Activated T-cell treated with anti-CD3 and anti-CD28 coated beads, Interleukin-2, amount 50 U/mL, for 72 hours (primary cell): ENCODE measurements at regions not wholly inside any gene's neighbourhood (a gene's known extent, or its start where the extent isn't known, plus 50 kb on each side); places are given as distances from the start of the nearest gene placed in this dataset.

Experiments used
- ATAC-seq, 2 donors: fragments of 150-1000 bp; cut with Tn5 transposase; replicated peaks in 1 of 2; 2 replicates each; pipeline ENCODE4 v1.10.0; 2021; ENCODE audit warnings: moderate library complexity in 2 of 2, mild to moderate bottlenecking in 1 of 2
- DNase-seq, 2 donors: peaks; one replicate each; pipeline ENCODE4 v3.0.0; 2021 to 2022; ENCODE audit warnings: mixed read lengths in 1 of 2
- H3K27ac Mint-ChIP-seq: one replicate; pipeline ENCODE4 v1.8.0; 2022; ENCODE audit warnings: mild to moderate bottlenecking, moderate library complexity, mixed read lengths
- H3K27me3 Mint-ChIP-seq: one replicate; pipeline ENCODE4 v1.8.0; 2022; ENCODE audit warnings: low read depth, mixed read lengths
- H3K36me3 Mint-ChIP-seq, 2 donors: one replicate each; pipeline ENCODE4 v1.8.0; 2022; ENCODE audit warnings: mixed read lengths in 2 of 2, mild to moderate bottlenecking in 1 of 2; ENCODE audit not compliant: insufficient read depth in 2 of 2
- H3K4me1 Mint-ChIP-seq: one replicate; pipeline ENCODE4 v1.8.0; 2022; ENCODE audit warnings: low read depth, mixed read lengths
- H3K4me3 Mint-ChIP-seq, 2 donors: one replicate each; pipeline ENCODE4 v1.8.0; 2022; ENCODE audit warnings: mild to moderate bottlenecking in 2 of 2, mixed read lengths in 2 of 2, moderate library complexity in 2 of 2
- H3K9me3 Mint-ChIP-seq, 2 donors: one replicate each; pipeline ENCODE4 v1.8.0; 2022; ENCODE audit warnings: mixed read lengths in 2 of 2

DNA sequence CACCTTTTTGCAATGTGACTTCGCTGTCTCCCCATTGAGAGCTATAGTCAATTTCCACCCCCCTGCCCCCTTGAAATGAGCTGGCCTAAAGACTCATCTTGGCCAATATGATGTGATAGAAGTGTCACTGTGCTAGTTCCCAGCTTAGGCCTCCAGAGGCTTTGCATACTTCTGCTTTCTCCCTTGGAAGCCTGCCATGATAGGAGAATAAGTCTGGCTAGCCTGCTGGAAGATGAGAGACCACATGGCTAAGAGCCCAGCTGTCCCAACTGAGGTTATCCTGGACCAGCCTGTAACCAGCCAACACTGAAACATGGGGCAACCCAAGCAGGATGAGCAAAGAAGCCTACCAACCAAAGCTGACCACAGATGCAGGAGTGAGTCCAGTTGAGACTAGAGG is 196.9 kb downstream of the GRIN2B start:
- H3K4me3 Mint-ChIP-seq, result no peak overlapping the region
- no peak for DNase-seq
- no peak overlapping the region for H3K27ac Mint-ChIP-seq
- no peak for ATAC-seq
- no peaks in the 10 kb centered on the region for H3K27me3 Mint-ChIP-seq
- H3K36me3 Mint-ChIP-seq, result no peaks in the 10 kb centered on the region
- no peaks in the 10 kb centered on the region for H3K9me3 Mint-ChIP-seq
- no peaks in the 10 kb centered on the region for H3K4me1 Mint-ChIP-seq

DNA sequence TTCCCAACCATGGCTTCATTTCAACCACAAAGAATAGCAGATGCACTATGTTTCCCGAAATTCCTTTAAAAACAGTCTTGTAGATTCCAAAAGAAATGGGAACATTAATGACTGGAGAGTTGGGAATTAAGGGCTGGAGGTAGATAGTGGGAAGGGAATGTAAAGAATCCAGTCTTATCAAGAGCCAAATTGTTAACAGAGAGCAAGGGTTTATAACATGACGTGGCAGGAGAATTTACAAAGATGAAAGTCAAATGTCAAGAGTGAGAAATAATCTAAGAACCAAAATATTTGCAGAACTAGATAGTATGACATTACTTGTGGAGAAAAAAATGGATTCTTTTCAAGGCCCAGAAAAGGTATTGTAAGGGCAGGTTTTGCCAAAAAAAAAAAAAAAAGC is 200.9 kb downstream of the GRIN2B start:
- H3K9me3 Mint-ChIP-seq, result no peaks in the 10 kb centered on the region
- no peaks in the 10 kb centered on the region for H3K4me1 Mint-ChIP-seq
- no peak overlapping the region for H3K4me3 Mint-ChIP-seq
- H3K27me3 Mint-ChIP-seq, result no peaks in the 10 kb centered on the region
- ATAC-seq (no peak), DNase-seq (no peak)
- H3K27ac Mint-ChIP-seq, result no peak overlapping the region
- no peaks in the 10 kb centered on the region for H3K36me3 Mint-ChIP-seq

DNA sequence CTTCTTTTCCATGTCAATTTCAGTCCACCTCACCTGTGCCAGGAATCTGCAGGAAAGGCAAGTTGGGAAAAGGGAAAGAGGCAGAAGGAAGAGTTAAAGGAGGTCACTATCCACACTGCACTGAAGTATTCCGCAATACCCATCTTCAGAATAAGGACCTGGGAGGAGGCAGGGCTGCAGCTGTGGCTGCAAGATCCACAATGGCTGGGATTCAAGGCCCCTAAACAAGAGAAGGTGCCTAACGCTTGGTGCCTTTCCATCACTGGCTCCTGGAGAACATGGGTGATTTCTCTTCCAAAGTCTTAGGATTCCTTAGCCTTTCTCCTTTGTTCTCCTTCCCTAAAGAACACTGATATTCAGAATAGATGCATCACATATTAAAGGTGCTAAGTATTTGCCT is 204.0 kb downstream of the GRIN2B start:
- no peaks in the 10 kb centered on the region for H3K9me3 Mint-ChIP-seq
- no peaks in the 10 kb centered on the region for H3K36me3 Mint-ChIP-seq
- ATAC-seq (no peak), DNase-seq (no peak)
- no peaks in the 10 kb centered on the region for H3K27me3 Mint-ChIP-seq
- no peak overlapping the region for H3K4me3 Mint-ChIP-seq
- H3K27ac Mint-ChIP-seq, result no peak overlapping the region
- no peaks in the 10 kb centered on the region for H3K4me1 Mint-ChIP-seq

DNA sequence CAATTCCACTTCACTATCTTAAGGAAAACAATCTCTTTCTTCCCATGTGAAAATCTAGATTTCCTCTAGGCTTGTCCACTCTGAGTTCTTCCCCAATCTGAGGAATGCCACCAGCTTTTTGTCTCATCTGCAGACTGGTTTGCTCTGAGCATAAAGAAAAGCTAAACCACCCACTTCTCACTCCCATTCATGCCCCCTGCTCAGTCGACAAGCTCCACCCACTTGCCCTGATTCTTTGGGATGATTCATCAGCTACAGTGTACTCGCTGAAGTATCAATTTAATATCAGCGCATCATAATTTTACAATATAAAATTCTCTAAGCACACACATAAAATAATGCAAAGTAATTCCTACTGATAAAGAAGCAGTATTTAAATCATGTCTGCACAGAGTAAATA is 209.1 kb downstream of the GRIN2B start:
- no peaks in the 10 kb centered on the region for H3K4me1 Mint-ChIP-seq
- no peak overlapping the region for H3K4me3 Mint-ChIP-seq
- H3K9me3 Mint-ChIP-seq, result no peaks in the 10 kb centered on the region
- H3K36me3 Mint-ChIP-seq, result no peaks in the 10 kb centered on the region
- no peaks in the 10 kb centered on the region for H3K27me3 Mint-ChIP-seq
- DNase-seq, result no peak
- H3K27ac Mint-ChIP-seq, result no peak overlapping the region
- no peak for ATAC-seq

DNA sequence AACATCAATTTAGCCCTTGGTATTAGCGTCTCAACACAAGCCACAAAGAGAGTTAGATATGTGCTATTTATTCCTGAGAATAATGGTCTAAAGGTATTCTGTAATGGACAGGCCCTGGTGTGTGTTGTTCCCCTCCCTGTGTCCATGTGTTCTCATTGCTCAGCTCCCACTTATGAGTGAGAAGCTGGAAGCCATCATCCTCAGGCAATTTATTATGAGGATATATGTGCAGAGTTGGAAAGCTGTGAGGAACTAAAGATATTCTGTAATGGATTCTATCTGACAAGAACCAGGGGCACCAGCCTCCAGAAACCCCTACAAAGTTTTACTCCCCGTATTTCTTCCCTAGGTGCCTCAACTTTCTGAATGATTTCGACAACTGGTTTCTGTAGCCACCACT is 210.8 kb downstream of the GRIN2B start:
- H3K36me3 Mint-ChIP-seq, result no peaks in the 10 kb centered on the region
- no peak overlapping the region for H3K4me3 Mint-ChIP-seq
- ATAC-seq (no peak), DNase-seq (no peak)
- no peaks in the 10 kb centered on the region for H3K4me1 Mint-ChIP-seq
- no peaks in the 10 kb centered on the region for H3K27me3 Mint-ChIP-seq
- H3K27ac Mint-ChIP-seq, result no peak overlapping the region
- H3K9me3 Mint-ChIP-seq, result no peaks in the 10 kb centered on the region

DNA sequence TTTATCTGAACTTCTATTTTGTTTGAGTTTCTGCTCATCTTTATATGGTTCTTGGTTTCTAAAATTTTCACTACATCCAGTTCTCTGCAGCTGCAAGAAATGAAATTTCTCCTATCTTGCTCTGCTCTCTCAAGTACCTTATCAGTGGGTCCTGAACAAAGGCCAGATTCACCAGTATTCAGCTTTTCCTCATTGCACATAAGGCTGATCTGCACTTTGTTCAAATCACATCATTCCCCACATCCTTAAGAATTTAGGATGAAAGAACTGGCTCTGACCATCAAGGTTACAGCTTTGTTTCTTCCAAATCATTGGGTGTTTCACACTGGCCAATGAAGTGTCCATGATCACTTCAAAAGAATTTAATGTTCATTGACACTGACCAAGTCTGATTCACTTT is 211.4 kb downstream of the GRIN2B start:
- Mint-ChIP-seq H3K27me3 (no peaks in the 10 kb centered on the region), H3K4me1 (no peaks in the 10 kb centered on the region), H3K9me3 (no peaks in the 10 kb centered on the region), H3K27ac (no peak overlapping the region), H3K4me3 (no peak overlapping the region), H3K36me3 (no peaks in the 10 kb centered on the region)
- no peak for DNase-seq
- ATAC-seq, result no peak

DNA sequence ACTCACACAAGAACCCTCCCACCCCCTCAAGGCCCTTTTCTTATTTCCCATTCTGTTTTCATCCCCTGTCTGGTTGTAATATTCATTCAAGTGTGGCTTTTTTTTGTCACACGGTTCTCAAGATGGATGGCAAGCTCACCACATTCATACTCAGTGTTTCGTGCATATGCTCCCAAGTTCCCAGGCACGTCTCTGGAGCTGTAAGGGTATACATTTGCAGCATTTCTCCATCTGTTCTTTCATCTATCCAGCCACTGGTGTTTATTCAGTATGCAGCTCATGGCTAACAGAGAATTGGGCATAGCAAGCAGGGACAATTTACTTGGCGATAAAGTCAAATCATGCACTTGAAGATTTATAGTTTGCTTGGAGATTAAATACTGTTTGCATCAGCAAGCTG is 212.1 kb downstream of the GRIN2B start:
- no peaks in the 10 kb centered on the region for H3K4me1 Mint-ChIP-seq

DNA sequence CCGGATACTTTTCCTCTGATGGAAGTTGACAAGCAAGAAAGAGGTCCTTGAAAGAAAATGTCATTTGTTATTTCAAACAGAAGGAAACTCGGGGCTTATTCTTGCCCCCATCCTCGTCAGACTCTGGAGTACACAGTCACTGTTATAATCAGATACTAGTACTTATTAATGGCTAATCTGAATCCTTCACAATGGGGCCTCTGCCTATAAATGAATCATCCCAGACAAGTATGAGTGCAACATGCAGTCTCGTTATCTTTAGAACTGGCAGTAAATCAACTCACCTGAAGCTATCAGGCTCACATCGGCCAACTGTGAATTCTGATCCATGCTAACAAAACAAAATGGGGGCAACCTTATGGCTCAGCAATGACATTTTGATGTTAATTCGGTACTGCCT is 216.7 kb downstream of the GRIN2B start:
- no peaks in the 10 kb centered on the region for H3K4me1 Mint-ChIP-seq
- peaks cover 7% of the 10 kb centered on the region for H3K27me3 Mint-ChIP-seq
- ATAC-seq (no peak), DNase-seq (no peak)
- no peak overlapping the region for H3K27ac Mint-ChIP-seq
- H3K4me3 Mint-ChIP-seq, result no peak overlapping the region
- H3K9me3 Mint-ChIP-seq, result peaks cover 0 to 1% of the 10 kb centered on the region in 2 donors
- H3K36me3 Mint-ChIP-seq, result no peaks in the 10 kb centered on the region

More for the DNA sequence above, 212.1 kb downstream of the GRIN2B start:
- H3K9me3 Mint-ChIP-seq, result peaks cover 0 to under 1% of the 10 kb centered on the region in 2 donors
- H3K27me3 Mint-ChIP-seq, result no peaks in the 10 kb centered on the region
- DNase-seq, result no peak
- no peak for ATAC-seq
- no peak overlapping the region for H3K27ac Mint-ChIP-seq
- no peaks in the 10 kb centered on the region for H3K36me3 Mint-ChIP-seq
- H3K4me3 Mint-ChIP-seq, result no peak overlapping the region

DNA sequence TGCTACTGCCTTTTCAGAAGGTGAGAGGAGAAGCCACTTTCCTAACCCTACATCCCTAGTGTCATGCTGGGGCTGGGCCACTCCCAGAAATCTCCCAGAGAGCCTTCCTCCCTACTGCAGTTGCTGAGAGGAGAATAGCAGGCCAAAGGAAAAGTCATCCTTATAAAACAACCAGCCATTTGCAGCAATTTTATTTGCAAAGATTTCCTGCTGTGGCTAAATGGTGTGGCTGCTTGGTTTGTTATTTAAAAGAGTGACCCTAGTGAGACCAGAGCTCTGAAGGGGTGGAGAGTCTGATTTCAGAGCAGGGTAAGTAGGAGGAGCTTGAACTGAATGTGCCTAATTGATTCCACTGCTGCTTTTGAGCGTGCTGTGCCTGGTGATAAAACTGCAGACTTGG is 232.0 kb downstream of the GRIN2B start:
- ATAC-seq (no peak), DNase-seq (no peak)
- no peaks in the 10 kb centered on the region for H3K36me3 Mint-ChIP-seq
- H3K27me3 Mint-ChIP-seq, result peaks cover 16% of the 10 kb centered on the region
- no peaks in the 10 kb centered on the region for H3K4me1 Mint-ChIP-seq
- no peak overlapping the region for H3K27ac Mint-ChIP-seq
- no peaks in the 10 kb centered on the region for H3K9me3 Mint-ChIP-seq
- no peak overlapping the region for H3K4me3 Mint-ChIP-seq

DNA sequence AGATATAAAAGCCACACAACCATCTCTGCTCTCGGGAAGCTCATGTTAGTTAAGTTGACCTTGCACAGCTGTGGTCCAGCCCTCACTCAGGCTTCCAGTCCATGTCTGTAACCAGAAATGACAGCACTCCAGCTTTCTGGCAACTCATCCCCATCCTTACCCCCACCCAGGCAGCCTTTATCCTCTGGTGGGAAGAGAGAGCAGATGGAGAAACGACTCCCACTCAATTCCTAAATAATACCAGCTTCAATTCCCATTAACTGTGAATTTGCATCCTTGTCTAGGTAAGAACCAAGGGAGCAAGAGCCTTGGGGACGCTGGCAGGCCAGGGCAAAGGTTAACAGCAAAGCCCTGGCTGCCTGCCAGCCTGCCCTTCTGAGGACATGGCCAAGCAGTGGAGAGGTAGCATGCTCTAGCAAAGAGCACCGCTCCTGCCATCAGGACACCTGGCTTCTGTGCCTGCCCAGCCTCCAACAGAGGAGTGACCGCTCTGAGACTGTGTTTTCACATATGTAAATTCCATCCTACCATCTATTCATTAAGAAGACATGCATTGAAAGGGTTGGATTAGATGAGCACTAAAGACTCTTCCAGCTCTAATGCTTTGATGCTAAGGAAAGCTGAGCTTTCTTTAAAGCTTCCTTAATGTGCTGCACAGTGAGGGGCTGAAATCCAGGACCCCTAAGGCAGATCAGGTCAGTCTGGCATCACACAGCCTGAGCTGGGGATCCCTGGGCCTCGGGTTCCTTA is 236.1 kb downstream of the GRIN2B start:
- ATAC-seq, result no peak

DNA sequence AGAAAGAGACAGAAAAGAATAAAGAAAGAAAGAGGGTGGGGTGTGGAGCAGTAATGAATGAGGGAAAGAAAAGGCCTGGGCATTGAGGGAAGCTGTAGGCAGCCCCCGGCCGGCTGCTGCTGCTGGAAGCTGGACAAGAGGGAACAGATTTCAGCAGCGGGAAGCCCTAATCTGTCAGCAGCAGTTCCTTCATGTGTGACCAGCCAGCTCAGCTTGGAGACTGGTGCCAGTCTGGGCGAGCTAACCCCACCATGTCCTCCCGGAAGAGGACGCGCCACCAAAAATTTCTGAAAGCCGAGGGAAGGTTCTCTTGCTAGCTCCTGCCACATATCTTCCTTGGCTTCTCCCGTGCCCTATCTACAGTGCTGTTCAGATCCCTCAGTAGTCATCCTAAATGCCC is 236.8 kb downstream of the GRIN2B start:
- ATAC-seq (no peak), DNase-seq (no peak)
- H3K4me1 Mint-ChIP-seq, result no peaks in the 10 kb centered on the region
- H3K36me3 Mint-ChIP-seq, result no peaks in the 10 kb centered on the region
- no peaks in the 10 kb centered on the region for H3K9me3 Mint-ChIP-seq
- peaks cover 16% of the 10 kb centered on the region for H3K27me3 Mint-ChIP-seq
- no peak overlapping the region for H3K4me3 Mint-ChIP-seq
- H3K27ac Mint-ChIP-seq, result no peak overlapping the region

More for the DNA sequence above, 236.1 kb downstream of the GRIN2B start:
- peaks cover 16% of the 10 kb centered on the region for H3K27me3 Mint-ChIP-seq
- H3K9me3 Mint-ChIP-seq, result no peaks in the 10 kb centered on the region
- H3K27ac Mint-ChIP-seq, result no peak overlapping the region
- no peaks in the 10 kb centered on the region for H3K36me3 Mint-ChIP-seq
- no peaks in the 10 kb centered on the region for H3K4me1 Mint-ChIP-seq
- H3K4me3 Mint-ChIP-seq, result no peak overlapping the region
- DNase-seq, result no peak

DNA sequence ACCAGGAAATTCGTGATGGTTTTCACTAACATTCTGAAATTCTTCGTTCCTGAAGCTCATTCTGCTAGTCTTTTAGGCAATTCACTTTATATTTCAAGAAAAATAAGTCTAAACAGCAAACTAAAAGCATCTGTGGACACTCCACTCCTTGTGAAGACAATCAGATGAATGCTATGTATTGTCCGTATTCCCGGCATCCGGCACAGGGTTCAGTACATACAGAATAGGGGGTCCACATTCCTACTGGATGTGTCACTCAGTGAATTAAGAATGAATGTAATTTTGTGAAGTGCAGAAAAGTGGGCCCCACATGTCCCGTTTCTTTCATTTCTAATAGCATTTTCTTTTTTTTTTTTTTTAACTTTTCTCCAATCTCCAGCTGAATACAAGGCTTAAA is 241.3 kb downstream of the GRIN2B start:
- Mint-ChIP-seq H3K27me3 (peaks cover 16% of the 10 kb centered on the region), H3K27ac (no peak overlapping the region), H3K9me3 (no peaks in the 10 kb centered on the region), H3K36me3 (no peaks in the 10 kb centered on the region), H3K4me1 (no peaks in the 10 kb centered on the region), H3K4me3 (no peak overlapping the region)
- DNase-seq (no peak), ATAC-seq (no peak)

DNA sequence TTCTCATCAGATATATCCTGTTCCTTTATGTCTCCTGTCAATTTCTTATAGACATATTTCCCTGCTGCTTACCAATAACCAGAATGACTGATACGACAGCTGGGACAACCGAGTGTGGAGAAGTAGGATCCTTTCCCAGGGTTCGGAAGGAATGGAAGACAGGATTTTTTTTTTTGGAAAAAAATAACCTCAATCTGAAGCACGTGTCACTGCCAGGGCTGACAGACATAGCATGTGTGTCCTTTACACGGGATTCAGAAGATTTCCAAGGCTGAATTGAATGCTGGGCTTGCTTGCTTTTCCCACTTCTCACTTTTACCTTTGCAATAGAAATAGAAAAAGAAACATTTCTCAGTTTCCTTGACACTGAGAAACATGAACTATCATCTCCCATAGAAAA is 245.7 kb downstream of the GRIN2B start:
- no peak for ATAC-seq
- Mint-ChIP-seq H3K36me3 (no peaks in the 10 kb centered on the region), H3K9me3 (peaks cover 0 to 2% of the 10 kb centered on the region in 2 donors)

DNA sequence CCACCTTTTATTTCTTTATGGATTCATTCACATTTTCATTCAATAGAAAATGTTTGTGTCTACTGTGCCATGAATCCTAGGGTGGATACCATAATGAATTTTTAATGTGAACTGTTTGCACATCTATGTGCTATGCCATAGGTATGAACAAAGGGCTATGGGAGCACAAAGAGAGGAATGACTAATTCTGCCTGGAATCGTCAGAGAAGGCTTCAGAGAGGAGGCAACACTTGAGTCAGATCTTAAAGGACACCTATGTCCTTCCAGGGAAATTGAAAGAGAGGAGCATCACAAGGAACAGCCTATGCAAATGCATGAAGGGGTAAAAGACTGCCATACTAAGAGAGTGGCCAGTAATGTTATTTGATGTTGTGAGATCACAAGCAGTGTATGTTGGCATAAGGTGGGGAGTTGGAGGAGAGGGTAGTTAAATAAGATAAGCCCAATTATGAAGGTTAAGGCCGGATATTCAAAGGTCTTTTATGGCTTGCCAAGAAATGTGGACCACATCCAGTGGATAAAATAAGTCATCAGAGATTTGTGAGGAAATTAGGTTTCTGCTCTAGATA is 246.7 kb downstream of the GRIN2B start:
- no peak overlapping the region for H3K27ac Mint-ChIP-seq
- H3K4me1 Mint-ChIP-seq, result no peaks in the 10 kb centered on the region
- peaks cover 0 to 2% of the 10 kb centered on the region in 2 donors for H3K9me3 Mint-ChIP-seq
- no peaks in the 10 kb centered on the region for H3K36me3 Mint-ChIP-seq
- ATAC-seq (no peak), DNase-seq (no peak)
- no peak overlapping the region for H3K4me3 Mint-ChIP-seq
- H3K27me3 Mint-ChIP-seq, result no peaks in the 10 kb centered on the region

More for the DNA sequence above, 245.7 kb downstream of the GRIN2B start:
- Mint-ChIP-seq H3K27me3 (no peaks in the 10 kb centered on the region), H3K27ac (no peak overlapping the region), H3K4me1 (no peaks in the 10 kb centered on the region), H3K4me3 (no peak overlapping the region)
- DNase-seq, result no peak
